Muscle of arm (tissue), 1 donor: ENCODE measurements at regions not wholly inside any gene's neighbourhood (a gene's known extent, or its start where the extent isn't known, plus 50 kb on each side); places are given as distances from the start of the nearest gene placed in this dataset.

Source experiments
- DNase-seq: peaks from one replicate; pipeline ENCODE4 v3.0.0-alpha.2; 2013

DNA sequence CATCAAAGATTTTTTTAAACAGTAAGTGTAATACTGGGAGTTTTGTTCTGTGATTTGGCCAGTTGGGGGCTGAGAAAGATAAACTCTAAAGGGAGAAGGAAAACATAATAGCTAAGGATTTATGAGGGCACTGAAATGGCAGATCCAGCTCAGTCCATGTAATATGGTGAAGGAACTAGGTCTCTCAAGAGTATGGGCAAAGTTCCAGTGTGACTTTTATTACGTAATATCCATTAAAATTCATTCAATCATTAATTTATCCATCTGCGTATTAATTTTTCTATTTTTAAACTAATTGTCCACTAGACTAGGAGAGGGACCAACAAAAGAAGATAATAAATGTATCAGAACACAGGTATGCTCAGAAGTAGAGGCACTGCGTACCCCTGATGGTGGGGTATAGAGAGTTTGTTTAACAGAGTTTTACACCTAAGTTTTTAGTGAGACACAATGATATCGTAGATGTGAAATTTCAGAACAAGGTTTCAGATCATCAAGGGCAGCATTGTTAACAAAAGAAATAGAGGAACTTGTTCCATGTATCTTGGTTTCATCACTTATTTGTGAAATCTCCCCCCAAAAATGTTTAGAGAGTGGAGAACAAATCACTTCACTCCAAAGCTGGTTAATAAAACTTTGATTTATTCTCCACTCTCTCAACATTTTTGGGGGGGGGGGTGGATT lies 351.1 kb downstream of the GRXCR1 start:
- DNase-seq, result no peak

- DNase-seq, result no peak
Measured at GRCh38 chr4:43244688-43245382, 352.3 kb downstream of the GRXCR1 start.

DNA sequence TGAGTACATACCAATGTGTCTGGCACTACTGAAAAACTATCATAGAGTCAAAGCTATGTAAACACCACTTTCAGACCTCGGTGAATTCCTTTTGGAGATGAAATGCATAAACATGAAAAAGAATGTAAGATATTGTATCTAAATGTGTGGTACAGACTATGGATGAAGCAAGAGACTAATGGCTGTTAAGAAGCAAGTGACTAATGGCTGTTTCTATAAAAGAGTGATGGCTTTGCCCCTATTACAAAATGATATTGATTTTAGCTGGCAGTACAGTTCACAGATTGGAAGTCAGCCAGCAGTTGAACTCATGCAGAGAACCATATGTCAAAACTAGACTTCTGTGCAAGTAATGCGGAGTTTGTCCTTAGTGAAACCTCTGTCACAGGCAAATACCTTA lies 359.3 kb downstream of the GRXCR1 start:
- DNase-seq, result no peak

- DNase-seq, result no peak
Measured at GRCh38 chr4:43253541-43253940, 361.0 kb downstream of the GRXCR1 start.

- no peak for DNase-seq
Measured at GRCh38 chr4:43264730-43265129, 372.2 kb downstream of the GRXCR1 start.

DNA sequence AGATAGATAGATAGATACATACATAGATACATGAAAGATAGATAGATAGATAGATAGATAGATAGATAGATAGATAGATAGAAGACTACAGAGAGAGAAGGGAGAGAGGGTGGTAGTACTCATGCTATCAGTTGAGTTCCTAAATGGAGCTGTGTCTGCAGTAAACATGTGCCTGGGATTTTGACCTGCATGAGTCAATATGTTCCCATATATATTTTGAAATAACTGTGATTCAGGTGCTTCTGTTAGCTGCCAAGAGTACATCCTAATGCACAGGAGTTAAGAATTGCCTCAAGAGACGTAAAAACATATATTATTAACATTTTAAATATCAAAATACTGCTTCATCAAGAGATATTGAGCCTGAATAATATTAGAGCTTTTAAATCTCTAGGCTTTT lies 379.4 kb downstream of the GRXCR1 start:
- DNase-seq, result no peak

- DNase-seq, result no peak
Measured at GRCh38 chr4:43274376-43274775, 381.9 kb downstream of the GRXCR1 start.

GRCh38 chr4:43275779-43276178 lies 383.3 kb downstream of the GRXCR1 start:
- DNase-seq, result no peak

- no peak for DNase-seq
Measured at GRCh38 chr4:43276321-43276720, 383.8 kb downstream of the GRXCR1 start.

GRCh38 chr4:43277003-43277402 lies 384.5 kb downstream of the GRXCR1 start:
- no peak for DNase-seq

DNA sequence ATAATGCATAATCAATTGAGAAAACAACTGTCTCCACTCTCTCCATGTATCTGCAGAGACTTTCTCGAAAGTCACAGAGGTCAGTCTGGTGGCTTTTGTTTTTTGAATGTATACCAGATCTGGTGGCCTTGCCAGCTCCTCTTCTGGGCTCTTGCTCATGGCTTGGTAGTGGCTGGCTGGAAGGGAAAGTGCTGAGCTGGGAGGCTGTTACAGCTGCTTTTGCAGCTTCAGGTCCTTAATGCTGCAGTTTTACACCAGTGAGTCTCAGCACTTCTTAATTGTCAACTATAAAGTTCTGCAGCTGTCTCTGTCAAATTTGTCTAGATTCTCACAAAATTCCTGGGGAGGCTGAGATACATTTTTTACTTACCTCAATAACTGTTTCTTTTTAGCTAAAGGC lies 390.0 kb downstream of the GRXCR1 start:
- no peak for DNase-seq

- DNase-seq, result no peak
Measured at GRCh38 chr4:43286137-43286536, 393.6 kb downstream of the GRXCR1 start.

GRCh38 chr4:43296946-43297528 lies 404.5 kb downstream of the GRXCR1 start:
- no peak for DNase-seq

GRCh38 chr4:43316813-43317212 lies 424.3 kb downstream of the GRXCR1 start:
- no peak for DNase-seq

DNA sequence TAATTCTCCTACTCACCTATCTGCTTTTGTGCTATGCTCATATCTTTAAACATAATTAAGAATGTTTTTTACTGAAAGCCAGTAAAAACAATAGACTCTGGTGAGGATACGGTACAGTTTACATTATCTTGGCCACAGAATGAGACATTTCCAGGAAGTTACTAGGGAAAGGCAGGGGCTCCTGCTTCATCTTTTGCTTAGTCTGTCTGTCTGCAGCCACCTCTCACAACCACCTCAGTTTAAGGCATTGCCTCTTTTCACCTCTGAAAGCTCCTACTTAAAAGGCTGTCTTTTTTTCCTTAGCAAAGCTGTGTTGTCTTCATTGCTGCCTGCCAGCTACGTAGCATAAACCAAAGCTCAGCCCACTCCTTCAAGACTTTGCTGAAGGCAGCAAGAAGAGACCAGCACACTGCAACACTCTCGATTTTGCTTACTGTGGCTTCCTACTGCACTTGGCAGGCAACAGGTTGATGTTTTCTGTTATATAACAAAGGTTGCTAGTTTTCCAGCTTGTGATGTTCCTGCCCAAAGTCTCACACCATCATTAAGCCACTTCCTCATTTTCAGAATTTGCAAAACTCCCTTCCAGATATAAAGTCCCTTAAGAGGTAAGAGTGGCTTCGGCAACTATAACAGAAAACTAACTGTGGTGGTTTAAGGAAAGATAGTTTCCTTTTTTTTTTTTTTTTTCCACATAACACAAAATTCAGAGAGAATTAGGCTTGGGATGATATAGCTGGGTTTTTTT lies 432.9 kb downstream of the GRXCR1 start:
- DNase-seq, result no peak

DNA sequence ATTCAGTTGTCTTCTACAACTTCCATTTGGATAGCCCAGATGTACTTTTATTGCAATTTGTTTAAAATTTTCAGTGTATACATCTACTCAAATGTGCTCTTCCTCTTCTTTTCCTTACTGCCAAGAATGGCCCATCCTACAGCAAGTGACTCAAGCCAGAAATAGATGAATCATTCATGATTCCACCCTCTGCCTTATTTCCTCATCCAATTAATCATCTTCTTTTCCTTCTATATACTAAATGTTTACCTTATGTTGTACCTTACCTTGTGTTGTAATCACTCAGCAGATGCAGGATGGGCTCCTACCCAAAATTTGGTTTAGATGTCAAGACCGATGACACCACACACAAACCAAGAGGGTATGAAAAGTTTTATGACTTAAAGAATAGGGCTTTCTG lies 437.8 kb downstream of the GRXCR1 start:
- DNase-seq, result no peak

GRCh38 chr4:43331226-43332051 lies 438.9 kb downstream of the GRXCR1 start:
- DNase-seq, result no peak

DNA sequence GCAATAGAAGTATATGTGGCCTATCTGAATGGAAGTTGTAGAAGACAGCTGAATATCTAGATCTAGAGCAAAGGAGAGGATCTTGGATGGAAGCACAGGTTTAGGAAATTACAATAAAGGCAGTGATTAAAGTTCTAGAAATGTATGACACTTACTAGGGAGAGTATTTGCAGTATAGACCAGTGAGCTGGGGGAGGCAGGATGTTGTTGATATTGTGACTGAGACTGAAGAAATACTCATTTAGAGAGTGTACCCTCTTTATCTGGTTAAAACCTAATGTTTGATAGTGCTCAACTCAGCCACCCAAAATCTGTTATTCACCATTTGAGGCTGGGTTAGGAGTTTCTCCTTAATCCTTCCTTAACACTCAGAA lies 439.5 kb downstream of the GRXCR1 start:
- no peak for DNase-seq

GRCh38 chr4:43337707-43338106 lies 445.2 kb downstream of the GRXCR1 start:
- no peak for DNase-seq

DNA sequence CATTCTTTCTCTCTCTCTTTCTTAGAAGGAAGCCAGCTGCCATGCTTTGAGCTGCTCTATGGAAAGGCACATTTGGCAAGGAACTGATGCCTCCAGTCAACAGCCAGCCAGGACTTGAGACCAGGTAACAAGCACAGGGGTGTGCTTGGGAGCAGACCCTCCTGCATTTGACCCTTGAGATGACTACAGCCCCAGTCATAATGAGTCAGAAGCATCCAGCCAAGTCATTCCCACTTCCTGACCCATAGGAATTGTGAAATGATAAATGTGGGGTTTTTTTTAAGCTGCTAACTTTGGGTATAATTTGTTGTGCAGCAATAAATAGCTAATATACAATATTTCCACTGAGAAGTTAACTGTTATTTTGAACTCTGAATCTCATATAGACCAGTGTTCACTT lies 446.9 kb downstream of the GRXCR1 start:
- DNase-seq, result no peak

GRCh38 chr4:43341741-43342140 lies 449.2 kb downstream of the GRXCR1 start:
- no peak for DNase-seq

GRCh38 chr4:43343298-43343697 lies 450.8 kb downstream of the GRXCR1 start:
- DNase-seq, result no peak
